Activated T-helper 9 cell treated with anti-CD3 and anti-CD28 coated beads, Interleukin-2, amount 50 U/mL, for 16 hours (primary cell): ENCODE measurements at regions not wholly inside any gene's neighbourhood (a gene's known extent, or its start where the extent isn't known, plus 50 kb on each side); places are given as distances from the start of the nearest gene placed in this dataset.
"Not testable (repeated sequence)": the region's sequence is repeated elsewhere in the genome, so short reads cannot be mapped to it uniquely, and the experiment has no call there.

ENCODE experiments used
- DNase-seq: peaks from one replicate; pipeline ENCODE4 v3.0.0-alpha.2; 2020; ENCODE audit warnings: low read depth

DNA sequence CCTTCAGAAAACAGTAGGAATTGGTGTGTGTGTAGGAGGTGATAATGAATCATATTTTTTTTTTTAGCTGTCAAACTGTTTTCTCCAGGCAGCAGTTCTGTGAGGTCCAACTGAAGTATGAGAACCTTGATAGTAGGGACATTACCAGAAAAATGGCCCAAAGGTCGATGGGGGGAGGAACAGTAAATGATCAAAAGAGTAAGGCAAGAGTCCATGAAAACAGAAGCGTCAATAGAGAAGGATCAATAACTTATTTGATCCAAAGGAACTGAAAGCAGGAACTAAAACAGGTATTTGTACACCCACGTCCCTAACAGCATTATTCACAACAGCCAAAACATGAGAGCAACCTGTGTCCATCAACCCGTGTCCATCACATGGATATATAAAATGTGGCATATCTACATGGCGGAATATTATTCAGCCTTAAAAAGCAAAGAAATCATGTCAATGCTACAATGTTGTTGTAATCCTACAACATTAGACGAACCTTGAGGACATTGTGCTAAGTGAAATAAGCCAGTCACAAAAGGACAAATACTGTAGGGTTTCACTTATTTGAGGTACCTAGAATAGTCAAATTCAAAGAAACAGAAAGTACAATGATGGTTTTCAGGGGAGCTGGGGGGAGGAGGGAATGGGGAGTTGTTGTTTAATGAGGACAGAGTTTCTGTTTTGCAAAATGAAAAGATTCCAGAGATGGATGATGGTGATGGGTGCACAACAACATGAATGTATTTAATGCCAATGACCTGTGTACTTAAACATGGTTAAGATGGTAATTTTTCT lies 214.0 kb upstream of the KLF14 start:
- DNase-seq = no peak

DNA sequence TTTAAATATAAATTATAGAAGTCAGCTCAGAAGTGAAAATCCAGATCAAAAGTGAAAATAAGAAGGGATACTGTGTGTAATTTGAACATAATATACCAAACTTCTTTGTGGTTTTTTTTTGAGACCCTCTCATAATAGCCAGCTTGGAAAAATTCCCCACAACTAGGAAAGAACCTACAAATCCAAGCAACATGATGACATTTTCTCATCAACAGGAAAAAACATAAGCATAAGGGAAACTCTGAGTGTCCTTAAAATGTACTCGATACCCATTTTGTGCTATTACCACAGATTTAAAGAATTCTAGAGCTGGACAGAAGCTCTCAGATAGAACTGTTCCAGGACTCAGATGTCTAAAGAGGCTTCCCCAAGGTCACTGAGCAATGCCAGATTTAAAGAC lies 214.8 kb upstream of the KLF14 start:
- no peak for DNase-seq

DNA sequence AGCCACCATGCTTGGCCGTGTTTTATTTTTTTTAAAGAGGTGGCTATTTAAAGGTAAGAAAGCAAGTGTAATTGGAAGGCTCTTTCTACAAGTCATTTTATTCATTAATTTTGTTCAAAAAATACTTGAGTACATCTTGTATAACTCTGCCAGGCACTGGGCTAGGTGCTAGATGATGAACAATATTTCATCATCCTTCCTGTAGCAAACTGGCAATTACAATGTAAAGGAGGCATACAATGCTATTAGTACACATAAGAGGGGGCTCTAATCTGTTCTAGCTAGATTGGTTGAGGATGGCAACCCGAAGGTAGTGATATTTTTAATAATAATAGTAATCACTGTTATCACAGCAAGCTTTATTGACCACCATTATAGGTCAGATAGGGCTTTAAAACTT lies 215.5 kb upstream of the KLF14 start:
- no peak for DNase-seq

DNA sequence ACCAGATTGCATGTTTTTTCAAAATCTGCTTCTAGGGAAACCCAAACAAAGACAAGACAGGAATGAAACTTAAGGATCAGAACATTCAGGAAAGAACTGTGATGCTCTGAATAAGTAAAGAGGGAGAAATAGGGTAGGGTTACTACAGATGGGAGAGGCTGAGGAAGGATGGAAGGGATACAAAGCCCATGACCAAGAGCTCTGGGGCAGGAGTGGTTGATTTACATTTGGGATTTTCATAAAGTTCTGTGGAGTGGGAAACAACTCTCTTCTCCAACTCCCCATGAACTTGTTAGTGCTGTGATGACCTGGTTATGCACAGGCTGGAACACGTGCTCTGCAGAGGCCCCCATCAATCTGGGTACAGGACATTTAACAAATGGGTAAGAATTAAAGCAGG lies 216.0 kb upstream of the KLF14 start:
- DNase-seq = no peak

DNA sequence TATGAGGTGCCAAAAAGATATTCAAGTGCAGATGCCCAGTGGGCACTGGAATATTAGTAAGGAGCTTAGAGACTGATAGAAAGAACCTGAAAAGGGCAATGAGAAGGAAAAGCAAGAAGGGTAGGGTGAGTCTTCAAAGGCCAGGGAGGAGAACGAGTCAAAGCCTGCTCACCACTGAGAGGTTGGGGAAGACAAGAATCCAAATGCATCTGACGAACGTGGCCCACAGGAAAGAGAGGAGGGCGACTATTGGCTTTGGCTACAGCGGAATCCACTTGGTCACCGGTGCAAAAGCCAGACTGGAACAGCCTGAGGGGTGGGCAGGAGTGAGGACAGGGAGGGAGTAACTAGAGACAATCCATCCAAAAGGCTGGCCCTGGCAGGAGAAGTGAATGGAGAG lies 216.7 kb upstream of the KLF14 start:
- DNase-seq = no peak

DNA sequence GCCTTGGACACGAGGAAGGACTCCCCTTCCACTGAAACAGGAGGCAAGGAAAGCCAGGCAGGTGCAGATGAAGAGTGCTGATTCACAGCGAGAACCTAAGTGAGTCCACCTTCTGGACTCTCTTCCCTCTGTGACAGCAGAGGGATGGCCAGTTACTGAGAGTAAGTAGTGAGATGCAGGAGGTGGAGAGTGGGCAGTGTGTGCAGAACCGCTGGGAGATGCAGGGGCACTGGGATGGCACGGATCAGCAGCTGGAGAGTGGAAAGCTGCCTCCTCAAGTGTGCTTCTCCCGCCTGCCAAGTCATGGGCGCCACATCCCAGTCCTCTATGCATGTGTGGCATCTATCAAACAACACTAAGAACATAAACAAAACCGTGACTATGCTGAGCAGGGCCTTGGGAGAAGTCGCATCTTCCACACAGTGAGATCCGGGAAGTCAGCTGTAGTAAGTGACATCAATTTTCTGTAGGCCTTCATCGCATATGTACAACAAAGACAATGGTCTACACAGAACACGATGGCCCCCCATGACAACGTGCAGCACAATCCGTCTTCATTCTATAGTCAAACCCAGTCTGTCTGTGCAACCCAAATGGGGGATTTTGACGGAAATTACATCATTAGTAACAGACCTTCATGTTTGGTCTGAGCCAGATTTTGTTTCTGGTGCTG lies 217.4 kb upstream of the KLF14 start:
- DNase-seq = no peak

DNA sequence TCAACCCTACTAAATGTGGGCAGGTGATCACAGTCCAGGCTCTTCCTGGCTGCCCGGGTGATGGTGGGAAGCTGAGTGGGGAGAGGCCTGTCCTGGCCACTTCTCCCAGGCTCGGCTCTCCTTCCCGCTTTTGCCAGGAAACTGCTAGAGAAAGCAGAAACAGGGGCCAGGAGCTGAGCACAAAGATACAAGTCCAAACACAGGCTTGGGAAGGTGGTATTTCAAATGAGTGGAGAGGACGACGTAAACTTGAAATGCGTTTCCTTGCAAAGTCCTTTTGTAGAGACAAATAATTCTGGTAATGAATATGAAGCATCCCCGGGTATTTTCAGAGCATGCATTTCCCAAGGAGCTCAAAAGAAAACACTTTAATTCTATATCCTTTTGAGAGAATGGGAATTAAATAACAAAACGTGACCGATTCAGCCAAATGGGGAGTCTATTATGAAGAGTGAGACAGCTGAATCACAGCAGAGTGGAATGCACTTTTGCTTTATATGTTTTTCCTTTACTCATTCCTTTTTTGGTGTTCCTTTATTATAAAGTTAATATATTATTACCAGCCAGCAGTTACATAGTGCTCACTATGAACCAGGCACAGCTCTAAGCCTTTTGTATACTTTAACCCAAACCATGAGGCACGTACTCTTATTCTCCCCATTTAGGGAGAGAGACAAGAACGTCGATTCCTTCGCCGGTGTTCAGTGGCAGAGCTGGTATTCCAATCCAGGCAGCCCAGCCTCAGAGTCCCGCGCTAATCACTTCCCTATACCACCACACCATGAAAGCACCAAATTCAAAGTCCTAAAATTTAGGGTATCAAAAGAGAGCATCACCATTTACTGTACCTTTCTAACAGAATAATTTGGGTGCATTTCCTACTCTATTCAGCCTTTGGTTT lies 218.2 kb upstream of the KLF14 start:
- DNase-seq = no peak

DNA sequence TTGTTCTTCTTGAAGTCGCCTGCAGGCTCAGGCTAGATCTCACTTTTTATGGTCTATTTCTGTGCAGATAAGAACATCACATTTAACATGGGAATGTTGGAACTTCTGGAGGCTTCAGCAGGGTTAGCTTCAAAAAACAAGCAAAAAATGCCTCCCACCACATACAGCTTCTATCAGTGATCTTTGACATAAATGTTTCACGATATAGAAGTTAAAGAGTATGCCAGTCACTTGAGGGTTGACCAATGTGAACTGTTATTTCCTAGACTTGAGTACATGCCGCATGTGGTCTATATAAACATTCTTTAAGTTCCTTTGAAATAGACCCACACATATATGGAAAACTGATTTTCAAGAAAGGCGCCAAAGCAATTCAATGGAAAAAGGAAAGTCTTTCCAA lies 219.2 kb upstream of the KLF14 start:
- DNase-seq = no peak

DNA sequence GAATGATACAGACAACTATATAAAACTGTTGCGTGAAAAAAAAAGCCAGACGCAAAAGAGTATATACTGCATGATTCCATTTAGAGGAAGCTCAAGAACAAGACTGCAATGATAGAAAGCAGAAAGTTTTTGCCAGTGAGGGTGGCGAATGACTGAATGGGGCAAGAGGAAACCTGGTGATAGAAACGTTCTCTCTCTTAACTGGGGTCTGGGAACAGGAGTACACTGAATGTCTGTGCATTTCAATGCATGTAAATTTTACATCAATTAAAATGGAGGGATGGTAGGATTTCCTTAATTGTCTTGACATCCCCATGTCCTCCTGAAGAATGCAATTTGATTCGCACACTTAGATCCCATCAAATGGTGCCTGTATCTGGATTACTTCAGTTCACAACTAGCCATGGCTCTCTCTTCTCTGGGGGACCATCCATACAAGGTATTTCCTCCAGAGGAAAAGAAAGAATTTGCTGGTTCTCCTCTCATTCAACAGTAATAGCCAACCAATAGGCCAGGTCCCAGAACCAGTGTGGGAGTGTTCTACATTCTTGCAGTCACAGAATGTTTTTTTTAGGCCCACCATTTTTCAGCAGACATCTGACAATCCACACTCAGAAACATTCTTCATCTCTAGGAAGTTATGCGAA lies 221.0 kb upstream of the KLF14 start:
- no peak for DNase-seq

DNA sequence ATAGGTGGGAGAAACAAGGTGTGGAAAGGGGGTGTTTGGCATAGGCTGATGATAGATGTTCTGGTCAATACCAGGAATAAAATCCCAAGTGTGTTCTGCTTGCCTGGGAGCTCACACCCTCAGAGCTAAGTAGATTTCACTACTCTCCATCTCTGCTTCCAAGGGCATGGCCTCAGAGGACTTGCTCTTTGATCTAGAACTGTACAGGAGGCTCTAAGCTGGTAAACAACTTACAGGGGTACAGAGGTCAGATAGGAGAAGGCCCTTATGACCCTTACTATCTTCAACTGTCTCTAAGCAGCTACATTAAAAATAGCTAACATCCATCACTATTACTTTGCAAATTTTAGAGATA lies 221.5 kb upstream of the KLF14 start:
- DNase-seq = no peak

DNA sequence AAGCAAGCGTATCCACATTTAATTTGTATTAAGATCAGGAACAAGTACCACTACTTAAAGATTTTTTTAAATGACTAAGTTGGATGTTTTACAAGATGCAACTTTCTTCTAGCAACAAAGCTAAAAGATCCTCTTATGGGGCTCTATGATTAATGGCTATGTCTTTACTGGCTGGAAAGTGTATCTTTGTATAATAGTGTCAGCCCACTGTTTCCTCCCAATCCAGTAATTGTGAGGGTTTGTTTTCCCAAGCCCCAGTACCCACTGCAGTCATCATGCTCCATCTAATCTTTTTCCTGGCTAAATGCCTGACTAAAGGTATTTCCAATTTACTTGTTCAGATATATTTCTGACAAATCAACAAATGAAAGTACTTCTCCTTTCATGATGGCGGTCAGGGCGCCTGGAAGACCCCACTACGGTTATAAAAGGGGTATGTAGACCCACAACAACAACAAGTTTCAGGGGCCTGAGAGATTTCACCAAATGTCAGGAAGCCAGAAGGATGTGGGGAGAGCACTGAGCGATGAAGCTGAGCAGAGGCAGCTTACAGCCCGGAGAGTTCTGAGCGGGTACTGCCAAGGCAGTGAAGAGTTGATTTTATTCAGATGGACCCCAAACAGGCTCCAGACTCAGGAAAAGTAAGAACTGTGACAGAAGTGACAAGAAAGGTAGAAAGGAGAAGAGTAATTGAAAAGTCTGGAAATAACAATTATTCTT lies 222.6 kb upstream of the KLF14 start:
- DNase-seq = no peak

DNA sequence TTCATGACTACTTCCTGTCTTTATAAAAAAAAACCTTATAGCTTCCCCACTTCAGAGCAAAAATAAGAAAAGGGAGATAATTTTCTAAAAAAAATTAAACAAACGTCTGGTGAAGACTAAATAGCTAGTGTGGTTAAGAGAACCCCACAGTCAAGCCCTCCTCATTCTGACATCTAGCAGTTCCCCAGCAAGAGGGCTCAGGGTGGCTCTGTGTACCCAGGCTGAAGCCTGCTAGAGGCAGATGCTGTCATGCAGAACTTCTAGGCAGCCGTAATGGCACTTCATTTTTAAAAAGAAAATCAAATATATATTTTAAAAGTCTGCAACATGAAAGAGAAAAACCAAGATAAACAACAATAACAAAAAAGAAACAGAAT lies 223.1 kb upstream of the KLF14 start:
- no peak for DNase-seq

DNA sequence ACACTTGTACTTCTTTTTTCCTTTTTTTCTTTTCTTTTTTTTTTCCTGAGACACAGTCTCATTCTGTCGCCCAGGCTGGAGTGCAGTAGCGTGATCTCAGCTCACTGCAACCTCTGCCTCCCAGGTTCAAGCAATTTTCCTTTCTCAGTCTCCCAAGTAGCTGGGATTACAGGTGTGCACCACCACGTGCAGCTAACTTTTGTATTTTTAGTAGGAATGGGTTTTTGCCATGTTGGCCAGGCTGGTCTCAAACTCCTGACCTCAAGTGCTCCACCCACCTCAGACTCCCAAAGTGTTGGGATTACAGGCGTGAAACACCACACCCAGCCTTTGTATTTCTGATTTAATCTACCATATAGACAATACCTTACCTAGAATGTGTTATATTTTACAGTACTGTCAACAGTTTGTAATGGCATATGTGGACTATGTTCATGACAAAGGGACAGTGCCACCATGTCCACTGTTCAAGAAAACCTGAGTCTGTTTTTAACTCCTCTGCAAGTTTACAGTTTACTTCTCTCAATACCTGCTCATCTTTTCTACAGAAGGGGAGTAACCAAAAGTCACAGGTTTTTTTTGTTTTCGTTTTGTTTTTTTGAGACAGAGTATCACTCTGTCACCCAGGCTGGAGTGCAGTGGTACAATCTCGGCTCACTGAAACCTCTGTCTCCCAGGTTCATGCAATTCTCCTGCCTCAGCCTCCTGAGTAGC lies 223.9 kb upstream of the KLF14 start:
- DNase-seq = not testable (repeated sequence)

DNA sequence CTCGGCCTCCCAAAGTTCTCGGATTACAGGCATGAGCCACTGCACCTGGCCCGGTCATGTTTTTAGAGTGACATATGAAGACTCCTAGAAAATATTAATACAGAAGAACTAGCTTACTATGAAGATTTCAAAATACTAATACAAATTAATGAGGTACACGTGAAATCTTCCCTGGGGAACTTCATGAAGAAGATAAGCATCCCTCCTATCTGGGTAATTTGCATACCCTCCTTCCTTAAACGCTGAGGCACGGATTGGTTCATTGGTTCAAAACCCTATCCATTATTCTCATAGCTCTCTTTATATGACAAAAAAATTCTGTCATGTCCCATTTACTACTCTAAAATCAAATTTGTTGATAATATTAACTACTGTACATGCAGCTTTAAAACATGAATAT lies 224.8 kb upstream of the KLF14 start:
- DNase-seq = no peak

DNA sequence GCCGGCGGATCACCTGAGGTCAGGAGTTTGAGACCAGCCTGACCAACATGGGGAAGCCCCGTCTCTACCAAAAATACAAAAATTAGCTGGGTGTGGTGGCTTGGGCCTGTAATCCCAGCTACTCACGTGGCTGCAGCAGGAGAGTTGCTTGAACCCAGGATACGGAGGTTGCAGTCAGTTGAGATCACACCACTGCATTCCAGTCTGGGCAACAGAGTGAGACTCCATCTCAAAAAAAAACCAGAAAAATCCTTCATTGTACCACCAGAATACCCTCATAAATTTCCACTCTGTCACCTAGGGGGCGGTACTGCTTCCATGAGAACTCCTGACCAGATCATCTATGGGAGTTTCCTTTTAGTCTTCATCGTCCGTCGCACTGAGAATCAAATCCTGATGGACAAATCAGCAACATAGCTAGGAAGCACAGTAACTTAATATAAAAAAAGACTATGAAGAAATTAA lies 225.8 kb upstream of the KLF14 start:
- DNase-seq = no peak

DNA sequence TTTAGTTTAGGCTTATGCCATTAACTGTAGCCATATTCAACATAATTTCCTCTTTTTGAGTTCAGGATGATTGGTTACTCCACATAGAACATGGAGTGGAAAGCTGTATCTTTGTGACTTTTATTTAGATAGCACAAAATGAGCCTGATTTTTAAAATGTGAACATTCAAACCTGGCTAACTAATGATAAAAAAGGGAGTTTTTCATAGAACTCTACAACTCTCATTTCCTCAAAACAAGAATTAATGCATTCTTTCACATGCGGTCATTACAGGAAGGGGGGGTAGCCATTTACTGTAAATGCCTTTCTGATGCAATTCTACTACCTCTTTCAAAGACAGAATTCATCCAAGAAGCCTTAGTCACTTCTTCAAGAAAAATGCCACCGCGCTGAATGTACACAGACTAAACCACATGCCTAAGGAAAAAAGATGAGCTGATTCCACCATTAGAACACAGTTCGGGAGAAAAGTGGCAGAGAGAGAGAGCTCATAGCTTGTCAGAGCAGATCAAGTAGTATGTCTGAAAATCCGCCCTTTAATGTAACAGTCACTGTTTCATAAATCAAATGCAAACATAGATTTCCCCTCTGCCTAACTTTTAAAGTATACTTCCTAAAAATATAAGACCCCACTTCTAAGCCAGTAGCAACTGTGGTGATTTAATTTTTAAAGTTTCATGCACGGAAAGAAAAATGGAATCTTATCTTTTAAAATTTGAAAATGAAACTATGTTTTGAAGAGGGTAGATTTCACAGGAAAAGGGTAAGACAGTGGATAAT lies 226.4 kb upstream of the KLF14 start:
- DNase-seq = no peak

DNA sequence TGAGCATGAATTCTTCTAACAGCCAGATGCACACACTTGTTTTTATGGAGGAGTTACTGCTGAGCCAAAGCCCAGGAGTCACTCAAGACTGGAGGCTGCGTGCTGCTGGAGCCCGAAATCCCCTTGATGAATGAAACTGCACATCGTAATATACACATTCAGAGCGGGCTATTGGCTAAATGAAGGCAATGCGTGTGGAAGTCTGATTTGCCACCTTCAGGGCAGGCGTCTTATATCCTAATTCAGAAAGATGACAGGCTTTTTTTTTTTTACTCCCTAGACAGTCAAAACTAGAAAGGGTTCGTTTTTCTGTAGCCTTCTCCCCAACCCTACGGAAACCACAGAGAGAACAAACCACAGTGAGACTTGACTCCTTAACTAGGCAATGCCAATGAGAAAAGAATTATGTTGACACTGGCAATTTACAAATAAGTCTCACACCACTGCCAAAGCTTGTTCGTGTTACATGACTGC lies 227.2 kb upstream of the KLF14 start:
- DNase-seq = peak; percentile 74

DNA sequence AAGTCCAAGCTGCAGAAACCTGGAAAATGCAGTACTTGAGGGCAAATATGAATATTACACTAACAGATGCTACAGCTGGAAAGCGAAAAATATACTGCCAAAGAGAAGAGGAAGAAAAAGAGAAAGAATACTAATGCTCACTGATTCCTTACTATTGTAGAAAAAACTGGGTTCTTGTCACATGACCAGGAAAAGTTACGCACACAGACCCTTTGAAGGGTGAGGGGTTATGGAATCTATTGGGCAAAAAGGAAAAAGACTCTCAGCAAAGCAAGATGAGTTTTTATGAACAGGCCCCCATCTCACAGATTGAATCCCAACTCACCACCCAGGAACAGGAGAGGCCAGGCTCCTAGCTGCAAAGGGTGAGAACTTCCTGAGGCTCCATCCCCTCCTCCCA lies 228.1 kb upstream of the KLF14 start:
- no peak for DNase-seq

DNA sequence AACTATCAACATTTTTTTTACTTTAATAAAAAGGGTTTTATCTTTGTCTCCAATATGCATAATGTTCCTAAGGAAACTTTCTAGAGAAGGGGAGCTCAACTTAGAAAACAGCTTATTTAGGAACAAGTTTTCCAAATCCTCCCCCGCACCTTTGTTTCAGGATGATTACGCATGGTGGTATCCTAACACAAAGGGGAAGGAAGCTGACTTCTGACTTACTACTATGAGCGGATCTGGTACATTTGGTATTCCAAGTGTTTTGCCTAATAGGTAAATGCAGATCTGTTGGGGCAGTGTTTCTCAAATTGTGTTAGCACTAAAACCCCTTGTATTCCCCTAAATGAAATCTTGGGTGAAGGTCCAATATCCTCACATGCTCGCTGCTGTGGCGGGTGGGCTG lies 229.3 kb upstream of the KLF14 start:
- DNase-seq = no peak

DNA sequence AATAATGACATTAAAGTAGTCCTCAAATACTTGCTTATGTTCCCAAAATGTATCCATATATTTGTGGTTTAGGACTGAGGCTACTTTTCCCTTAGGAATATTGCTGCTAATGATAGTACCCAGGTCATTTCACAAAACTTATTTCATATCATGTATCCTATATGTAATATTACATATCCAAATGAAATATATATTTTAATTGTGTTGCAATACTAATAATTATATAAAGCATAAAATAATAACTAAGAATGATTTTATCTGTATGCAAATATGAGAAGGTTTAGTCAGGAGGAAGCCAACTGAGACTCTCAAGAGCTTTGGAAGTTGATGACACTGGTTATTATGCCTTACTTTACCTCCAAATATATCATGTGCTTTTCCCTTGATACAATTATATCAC lies 231.5 kb upstream of the KLF14 start:
- no peak for DNase-seq
